Lung (tissue), 11 donors: ENCODE measurements at regions not wholly inside any gene's neighbourhood (a gene's known extent, or its start where the extent isn't known, plus 50 kb on each side); places are given as distances from the start of the nearest gene placed in this dataset.

Experiments used
- ATAC-seq: fragments of 200-7000 bp; cut with Tn5 transposase; one replicate; pipeline ENCODE4 v1.9.1; 2020; ENCODE audit warnings: moderate number of reproducible peaks; ENCODE audit not compliant: insufficient read depth, low FRiP score
- DNase-seq, 3 donors: peaks; one replicate each; pipeline ENCODE4 v3.0.0-alpha.2; 2013 to 2017
- H3K27ac ChIP-seq, 2 donors: one replicate each; pipeline ENCODE4 v1.5.1; 2013; ENCODE audit warnings: mild to moderate bottlenecking in 2 of 2, moderate library complexity in 2 of 2, control low read depth in 1 of 2, inconsistent platforms in 1 of 2, low read depth in 1 of 2, low read length in 1 of 2
- H3K27me3 ChIP-seq, 3 donors: one replicate each; pipeline ENCODE4 v1.5.1; 2013; ENCODE audit warnings: low read length in 2 of 3; ENCODE audit not compliant: control insufficient read depth in 3 of 3, insufficient read depth in 3 of 3
- H3K36me3 ChIP-seq, 4 donors: one replicate each; pipeline ENCODE4 v1.5.1; 2013; ENCODE audit warnings: low read length in 4 of 4, mild to moderate bottlenecking in 1 of 4, moderate library complexity in 1 of 4; ENCODE audit not compliant: control insufficient read depth in 4 of 4, insufficient read depth in 4 of 4
- H3K4me1 ChIP-seq, 5 donors: one replicate each; pipeline ENCODE4 v1.5.1; 2013; ENCODE audit warnings: low read length in 5 of 5, mild to moderate bottlenecking in 2 of 5, moderate library complexity in 1 of 5; ENCODE audit not compliant: control insufficient read depth in 5 of 5, insufficient read depth in 5 of 5
- H3K4me3 ChIP-seq: one replicate; pipeline ENCODE4 v1.5.1; 2013; ENCODE audit warnings: mild to moderate bottlenecking, control low read depth, moderate library complexity
- H3K9ac ChIP-seq, 2 donors: one replicate each; pipeline ENCODE4 v1.5.1; 2013; ENCODE audit warnings: low read length in 2 of 2, control low read depth in 1 of 2; ENCODE audit not compliant: insufficient read depth in 1 of 2
- H3K9me3 ChIP-seq, 4 donors: one replicate each; pipeline ENCODE4 v1.5.1; 2013; ENCODE audit warnings: low read length in 3 of 4, mild to moderate bottlenecking in 1 of 4, moderate library complexity in 1 of 4; ENCODE audit not compliant: control insufficient read depth in 4 of 4, insufficient read depth in 3 of 4
- WGBS, 2 donors: extraction: QIAGEN DNeasy Blood & Tissue Kit; methylation state at CpG; one replicate each; pipeline ENCODE4 v1.1.7; 2013; 5-methylcytosine and 5-hydroxymethylcytosine counted together
- TF ChIP-seq, protein P1 (sequence below): IDR thresholded peaks from 2 replicates; pipeline ENCODE4 v1.5.1; 2012; ENCODE audit warnings: mild to moderate bottlenecking; ENCODE audit errors: control extremely low read depth, extremely low read depth
- donor health status: control.
- donor health status: control.
- donor health status: Bipolar disorder and iron deficiency.
- donor health status: healthy.
- donor health status: DM: yes; HTN: yes; CAD: no.

DNA sequence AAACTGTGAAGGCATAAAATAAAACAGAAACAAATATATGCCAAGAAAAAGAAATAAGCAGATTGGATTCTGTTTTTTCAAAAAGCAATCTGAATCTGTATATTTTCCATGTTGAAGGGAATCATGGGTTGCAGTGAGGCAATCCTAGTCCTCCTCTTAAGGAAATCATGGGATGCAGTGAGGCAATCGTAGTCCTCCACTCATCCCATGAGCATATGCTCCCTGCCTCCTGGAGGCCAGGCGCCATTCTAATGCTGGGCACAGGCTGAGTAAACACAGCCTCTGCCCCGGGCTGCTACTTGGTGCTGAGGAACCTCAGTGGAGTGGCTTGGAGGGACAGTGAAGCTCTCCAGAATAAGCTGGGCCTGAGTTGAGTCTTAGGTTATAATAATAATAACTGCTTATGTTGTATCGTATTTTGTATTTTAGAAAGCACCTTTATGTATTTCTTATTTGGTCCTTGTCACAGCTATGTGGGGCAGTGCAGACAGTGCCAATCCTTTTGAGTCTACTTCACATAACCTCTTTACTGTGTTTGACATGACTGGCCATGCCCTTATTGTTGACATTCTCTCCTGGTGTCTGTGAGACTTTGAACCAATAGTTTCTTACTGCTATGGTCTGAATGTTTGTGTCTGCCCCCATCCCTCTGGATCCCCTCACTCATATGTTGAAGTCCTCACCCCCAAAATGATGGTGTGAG lies 56.6 kb upstream of the CITED2 start:
- Histone ChIP-seq H3K27ac (no peak overlapping the region), H3K27me3 (no peaks in the 10 kb centered on the region), H3K4me1 (no peaks in the 10 kb centered on the region), H3K4me3 (no peak overlapping the region), H3K9ac (no peak overlapping the region), H3K36me3 (no peaks in the 10 kb centered on the region), H3K9me3 (no peaks in the 10 kb centered on the region)
- 80 to 88% methylated on average over 4 of the region's 4 CpGs for WGBS, 2 donors
- DNase-seq (no peak), ATAC-seq (no peak)
- TF ChIP-seq, protein P1, sequence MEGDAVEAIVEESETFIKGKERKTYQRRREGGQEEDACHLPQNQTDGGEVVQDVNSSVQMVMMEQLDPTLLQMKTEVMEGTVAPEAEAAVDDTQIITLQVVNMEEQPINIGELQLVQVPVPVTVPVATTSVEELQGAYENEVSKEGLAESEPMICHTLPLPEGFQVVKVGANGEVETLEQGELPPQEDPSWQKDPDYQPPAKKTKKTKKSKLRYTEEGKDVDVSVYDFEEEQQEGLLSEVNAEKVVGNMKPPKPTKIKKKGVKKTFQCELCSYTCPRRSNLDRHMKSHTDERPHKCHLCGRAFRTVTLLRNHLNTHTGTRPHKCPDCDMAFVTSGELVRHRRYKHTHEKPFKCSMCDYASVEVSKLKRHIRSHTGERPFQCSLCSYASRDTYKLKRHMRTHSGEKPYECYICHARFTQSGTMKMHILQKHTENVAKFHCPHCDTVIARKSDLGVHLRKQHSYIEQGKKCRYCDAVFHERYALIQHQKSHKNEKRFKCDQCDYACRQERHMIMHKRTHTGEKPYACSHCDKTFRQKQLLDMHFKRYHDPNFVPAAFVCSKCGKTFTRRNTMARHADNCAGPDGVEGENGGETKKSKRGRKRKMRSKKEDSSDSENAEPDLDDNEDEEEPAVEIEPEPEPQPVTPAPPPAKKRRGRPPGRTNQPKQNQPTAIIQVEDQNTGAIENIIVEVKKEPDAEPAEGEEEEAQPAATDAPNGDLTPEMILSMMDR, result no peak

- no peak overlapping the region for H3K27ac ChIP-seq
- no peaks in the 10 kb centered on the region for H3K36me3 ChIP-seq
- TF ChIP-seq, protein P1, result no peak
- H3K9me3 ChIP-seq, result no peaks in the 10 kb centered on the region
- peak; percentile 26 to 65 (median 61) for DNase-seq
- H3K9ac ChIP-seq, result no peak overlapping the region
- no peak for ATAC-seq
- no peaks in the 10 kb centered on the region for H3K27me3 ChIP-seq
- WGBS, 2 donors, result 56 to 70% methylated on average over 7 of the region's 7 CpGs
- H3K4me3 ChIP-seq, result no peak overlapping the region
- no peaks in the 10 kb centered on the region for H3K4me1 ChIP-seq
These were observed 55.2 kb upstream of the CITED2 start for GRCh38 chr6:139429580-139430145.

- no peak for ATAC-seq
- H3K9ac ChIP-seq, result no peak overlapping the region
- TF ChIP-seq, protein P1, result no peak
These were observed 52.8 kb upstream of the CITED2 start for GRCh38 chr6:139427199-139427598.

More at GRCh38 chr6:139427199-139427598, 52.8 kb upstream of the CITED2 start:
- no peak overlapping the region for H3K27ac ChIP-seq
- H3K4me1 ChIP-seq, result peaks cover 0 to 2% (median 0%) of the 10 kb centered on the region in 5 donors
- no peaks in the 10 kb centered on the region for H3K27me3 ChIP-seq
- DNase-seq, result no peak
- no peak overlapping the region for H3K4me3 ChIP-seq
- H3K9me3 ChIP-seq, result no peaks in the 10 kb centered on the region
- no peaks in the 10 kb centered on the region for H3K36me3 ChIP-seq
